Activated CD4-positive, alpha-beta T cell treated with anti-CD3 and anti-CD28 coated beads, Interleukin-2, amount 50 U/mL, for 24 hours (primary cell): ENCODE measurements at regions not wholly inside any gene's neighbourhood (a gene's known extent, or its start where the extent isn't known, plus 50 kb on each side); places are given as distances from the start of the nearest gene placed in this dataset.

Source experiments
- DNase-seq, 2 donors: peaks; one replicate each; pipeline ENCODE4 v3.0.0-alpha.2; 2020; ENCODE audit warnings: low read depth in 1 of 2, low spot score in 1 of 2

- no peak for DNase-seq
Observed at GRCh38 chr2:129764376-129765325, 214.8 kb upstream of the RAB6C start.

- DNase-seq, result no peak
Observed at GRCh38 chr2:129765326-129765677, 214.2 kb upstream of the RAB6C start.

- no peak for DNase-seq
Observed at GRCh38 chr2:129765678-129766351, 213.7 kb upstream of the RAB6C start.

GRCh38 chr2:129766374-129766993 is 213.0 kb upstream of the RAB6C start:
- DNase-seq, result no peak

- no peak for DNase-seq
Observed at GRCh38 chr2:129767346-129768035, 212.0 kb upstream of the RAB6C start.

- no peak for DNase-seq
Observed at GRCh38 chr2:129768036-129768386, 211.5 kb upstream of the RAB6C start.

- DNase-seq, result no peak
Observed at GRCh38 chr2:129768485-129769184, 210.8 kb upstream of the RAB6C start.

- no peak for DNase-seq
Observed at GRCh38 chr2:129769185-129769991, 210.1 kb upstream of the RAB6C start.

- DNase-seq, result no peak
Observed at GRCh38 chr2:129771418-129772189, 207.9 kb upstream of the RAB6C start.

- no peak for DNase-seq
Observed at GRCh38 chr2:129772190-129772579, 207.3 kb upstream of the RAB6C start.

GRCh38 chr2:129775952-129776653 is 203.4 kb upstream of the RAB6C start:
- DNase-seq, result no peak

GRCh38 chr2:129777146-129777545 is 202.3 kb upstream of the RAB6C start:
- DNase-seq, result no peak

GRCh38 chr2:129777762-129778583 is 201.5 kb upstream of the RAB6C start:
- no peak for DNase-seq

GRCh38 chr2:129778584-129778877 is 200.9 kb upstream of the RAB6C start:
- no peak for DNase-seq

- DNase-seq, result no peak
Observed at GRCh38 chr2:129779783-129780182, 199.7 kb upstream of the RAB6C start.

- no peak for DNase-seq
Observed at GRCh38 chr2:129780316-129781270, 198.9 kb upstream of the RAB6C start.
